Thyroid gland (tissue), 4 donors: ENCODE measurements at regions not wholly inside any gene's neighbourhood (a gene's known extent, or its start where the extent isn't known, plus 50 kb on each side); places are given as distances from the start of the nearest gene placed in this dataset.

ENCODE experiments used
- CTCF ChIP-seq, 6 experiments: fragments of 200-600 bp in 3 of 6; fragments of 450-650 bp in 3 of 6; sonication (generic) in 3 of 6; IDR thresholded peaks; one replicate each; pipeline ENCODE4 v1.5.1; 2016 to 2019; ENCODE audit warnings: antibody characterized with exemption in 6 of 6, mild to moderate bottlenecking in 2 of 6, inconsistent platforms in 1 of 6, moderate library complexity in 1 of 6
- POLR2A ChIP-seq, 2 donors: fragments of 450-650 bp; IDR thresholded peaks; one replicate each; pipeline ENCODE4 v1.6.1; 2017; ENCODE audit warnings: antibody characterized with exemption in 2 of 2, mild to moderate bottlenecking in 2 of 2, moderate library complexity in 1 of 2

GRCh38 chr18:38470421-38470820 lies 904.8 kb upstream of the CELF4 start:
- TF ChIP-seq CTCF (IDR thresholded peaks at IDR 0.05): no peak
- no peak for TF ChIP-seq POLR2A (IDR thresholded peaks at IDR 0.05)
